B cell (primary cell): ENCODE measurements at regions not wholly inside any gene's neighbourhood (a gene's known extent, or its start where the extent isn't known, plus 50 kb on each side); places are given as distances from the start of the nearest gene placed in this dataset.

Experiments
- ATAC-seq: fragments of 200-7000 bp; cut with Tn5 transposase; one replicate; pipeline ENCODE4 v1.10.0; 2021; ENCODE audit warnings: low read depth, mild to moderate bottlenecking, moderate number of reproducible peaks, moderate library complexity
- CTCF ChIA-PET: fragments of 350-600 bp; sonication (Branson Sonifier 250); formaldehyde crosslinking; loops from one replicate; lab custom pipeline; 2021; ENCODE audit warnings: antibody characterized with exemption, inconsistent platforms; lab: Charles Lee
- POLR2A ChIA-PET: fragments of 350-600 bp; sonication (Branson Sonifier 250); formaldehyde crosslinking; loops from one replicate; lab custom pipeline; 2021; ENCODE audit warnings: antibody characterized with exemption; lab: Charles Lee
- DNase-seq: peaks from one replicate; pipeline ENCODE4 v3.0.0; 2013
- H2AFZ ChIP-seq: 2 replicates; pipeline ENCODE4 v1.6.1; 2012; ENCODE audit warnings: mild to moderate bottlenecking, low read depth, low read length; ENCODE audit not compliant: insufficient read depth, poor library complexity, severe bottlenecking
- H3K27ac ChIP-seq, 2 donors: 1 replicate in 1 of 2; 2 replicates in 1 of 2; pipeline ENCODE4 v1.5.1; 2012 to 2013; ENCODE audit warnings: low read length in 2 of 2, mild to moderate bottlenecking in 2 of 2, moderate library complexity in 1 of 2
- H3K27me3 ChIP-seq, 4 experiments: fragments of 200-600 bp in 1 of 4; sonication (generic) in 1 of 4; replicated peaks in 1 of 4; 1 replicate in 2 of 4; 2 replicates in 2 of 4; pipeline versions ENCODE4 v1.6.1 to v1.7.0; 2013 to 2016; ENCODE audit warnings: low read length in 3 of 4, mild to moderate bottlenecking in 2 of 4, mixed read lengths in 1 of 4, moderate library complexity in 1 of 4; ENCODE audit not compliant: insufficient read depth in 4 of 4, control insufficient read depth in 3 of 4; ENCODE audit errors: control extremely low read depth in 1 of 4
- H3K36me3 ChIP-seq, 2 experiments: replicated peaks in 1 of 2; 1 replicate in 1 of 2; 2 replicates in 1 of 2; pipeline versions ENCODE4 v1.6.1 to v1.7.1; 2013; ENCODE audit warnings: low read length in 1 of 2; ENCODE audit not compliant: insufficient read depth in 2 of 2, control insufficient read depth in 1 of 2; ENCODE audit errors: control extremely low read depth in 1 of 2, extremely low read depth in 1 of 2
- H3K4me1 ChIP-seq, 2 donors: fragments of 200-600 bp in 1 of 2; sonication (generic) in 1 of 2; 1 replicate in 1 of 2; 2 replicates in 1 of 2; pipeline versions ENCODE4 v1.5.1 to v1.6.1; 2013 to 2017; ENCODE audit warnings: low read length in 2 of 2; ENCODE audit not compliant: control insufficient read depth in 2 of 2, insufficient read depth in 2 of 2
- H3K4me2 ChIP-seq: replicated peaks from 2 replicates; pipeline ENCODE3; 2012; ENCODE audit warnings: mild to moderate bottlenecking, low read depth, low read length; ENCODE audit not compliant: poor library complexity, severe bottlenecking
- H3K4me3 ChIP-seq, 5 experiments: fragments of 200-600 bp in 1 of 5; sonication (generic) in 1 of 5; 1 replicate in 3 of 5; 2 replicates in 2 of 5; pipeline versions ENCODE4 v1.5.1 to v1.7.0; 2011 to 2016; ENCODE audit warnings: low read length in 4 of 5, mild to moderate bottlenecking in 4 of 5, low read depth in 2 of 5, control low read depth in 1 of 5, moderate library complexity in 1 of 5; ENCODE audit not compliant: insufficient read depth in 1 of 5; ENCODE audit errors: control extremely low read depth in 1 of 5, extremely low read depth in 1 of 5
- H3K79me2 ChIP-seq: fragments of 200-600 bp; sonication (generic); one replicate; pipeline ENCODE4 v1.6.0; 2016; ENCODE audit warnings: low read length; ENCODE audit not compliant: control insufficient read depth, insufficient read depth
- H3K9ac ChIP-seq: fragments of 200-600 bp; sonication (generic); 2 replicates; pipeline ENCODE4 v1.6.1; 2017; ENCODE audit warnings: mild to moderate bottlenecking, low read length, moderate library complexity
- H3K9me3 ChIP-seq, 3 donors: one replicate each; pipeline versions ENCODE4 v1.6.1 to v1.7.1; 2013; ENCODE audit warnings: low read length in 2 of 3; ENCODE audit not compliant: control insufficient read depth in 2 of 3, insufficient read depth in 1 of 3; ENCODE audit errors: control extremely low read depth in 1 of 3
- H4K20me1 ChIP-seq: 2 replicates; pipeline ENCODE4 v1.6.0; 2012; ENCODE audit warnings: mild to moderate bottlenecking, low read length; ENCODE audit not compliant: insufficient read depth, control insufficient read depth, poor library complexity, severe bottlenecking
- H3K27ac Mint-ChIP-seq: one replicate; pipeline ENCODE4 v1.8.0; 2021; ENCODE audit warnings: mixed read lengths
- H3K27me3 Mint-ChIP-seq: one replicate; pipeline ENCODE4 v1.8.0; 2021; ENCODE audit warnings: mixed read lengths
- H3K4me1 Mint-ChIP-seq: one replicate; pipeline ENCODE4 v1.8.0; 2021; ENCODE audit warnings: mixed read lengths
- H3K4me3 Mint-ChIP-seq: one replicate; pipeline ENCODE4 v1.8.0; 2021; ENCODE audit warnings: mixed read lengths
- H3K9me3 Mint-ChIP-seq: one replicate; pipeline ENCODE4 v1.8.0; 2022; ENCODE audit warnings: mixed read lengths; ENCODE audit not compliant: insufficient read depth
- CTCF ChIP-seq: fragments of 200-600 bp; IDR thresholded peaks from one replicate; pipeline ENCODE4 v1.8.0; 2022; ENCODE audit warnings: antibody characterized with exemption, mild to moderate bottlenecking
- EZH2 ChIP-seq: IDR thresholded peaks from 2 replicates; pipeline ENCODE4 v1.6.1; 2012; ENCODE audit warnings: borderline replicate concordance, low read depth, mild to moderate bottlenecking, moderate library complexity, low read length; ENCODE audit not compliant: insufficient read depth, poor library complexity, severe bottlenecking
- WGBS: methylation state at CpG from one replicate; pipeline ENCODE4 v1.1.5; 2013; ENCODE audit warnings: missing lambda C conversion rate; ENCODE audit not compliant: insufficient coverage; 5-methylcytosine and 5-hydroxymethylcytosine counted together
- intact Hi-C: fragments of 100-400 bp; cut with micrococcal nuclease; formaldehyde crosslinking; loops from one replicate; pipeline ENCODE4 v1.10.0; 2022

- ChIA-PET CTCF (no interaction called here), POLR2A (no interaction called here)
- intact Hi-C loops = no loop called here
- Mint-ChIP-seq H3K27ac (no peak overlapping the region), H3K9me3 (no peaks in the 10 kb centered on the region), H3K4me3 (no peak overlapping the region), H3K27me3 (peaks cover 18% of the 10 kb centered on the region), H3K4me1 (no peaks in the 10 kb centered on the region)
- TF ChIP-seq EZH2 = no peak
- TF ChIP-seq CTCF = no peak
- 69% methylated on average over 4 of the region's 4 CpGs for WGBS
- no peaks in the 10 kb centered on the region for H3K4me1 ChIP-seq
- DNase-seq = no peak
- no peaks in the 10 kb centered on the region for H3K27me3 ChIP-seq
- no peak for ATAC-seq
- H3K9me3 ChIP-seq = no peaks in the 10 kb centered on the region
- no peak overlapping the region for H2AFZ ChIP-seq
- no peak overlapping the region for H3K4me3 ChIP-seq
- H4K20me1 ChIP-seq = no peaks in the 10 kb centered on the region
- no peak overlapping the region for H3K27ac ChIP-seq
- no peaks in the 10 kb centered on the region for H3K79me2 ChIP-seq
- no peak overlapping the region for H3K9ac ChIP-seq
- H3K36me3 ChIP-seq = no peaks in the 10 kb centered on the region
- no peak overlapping the region for H3K4me2 ChIP-seq
These were observed 144.2 kb downstream of the TRIM29 start for GRCh38 chr11:119993722-119994121.

- no peak overlapping the region for H3K9ac ChIP-seq
- ChIA-PET POLR2A (no interaction called here), CTCF (no interaction called here)
- no peak for TF ChIP-seq EZH2
- no peaks in the 10 kb centered on the region for H3K4me1 ChIP-seq
- no peaks in the 10 kb centered on the region for H3K27me3 ChIP-seq
- Mint-ChIP-seq H3K27ac (no peak overlapping the region), H3K9me3 (no peaks in the 10 kb centered on the region), H3K4me1 (no peaks in the 10 kb centered on the region), H3K4me3 (no peak overlapping the region), H3K27me3 (peaks cover 19% of the 10 kb centered on the region)
- WGBS = 85% methylated on average over 23 of the region's 23 CpGs
- H2AFZ ChIP-seq = no peak overlapping the region
- no peaks in the 10 kb centered on the region for H3K9me3 ChIP-seq
- ATAC-seq = no peak
- no peak overlapping the region for H3K4me3 ChIP-seq
- no peaks in the 10 kb centered on the region for H3K79me2 ChIP-seq
- no peaks in the 10 kb centered on the region for H4K20me1 ChIP-seq
- no peaks in the 10 kb centered on the region for H3K36me3 ChIP-seq
- no peak overlapping the region for H3K4me2 ChIP-seq
- intact Hi-C loops = no loop called here
- no peak for DNase-seq
- H3K27ac ChIP-seq = no peak overlapping the region
These were observed 145.5 kb downstream of the TRIM29 start for GRCh38 chr11:119992171-119993051.
